ENCODE measurements at regions not wholly inside any gene's neighbourhood (a gene's known extent, or its start where the extent isn't known, plus 50 kb on each side); places are given as distances from the start of the nearest gene placed in this dataset.
A peak's percentile ranks its signal among the peaks of the same experiment; 100 is the strongest.

DNA sequence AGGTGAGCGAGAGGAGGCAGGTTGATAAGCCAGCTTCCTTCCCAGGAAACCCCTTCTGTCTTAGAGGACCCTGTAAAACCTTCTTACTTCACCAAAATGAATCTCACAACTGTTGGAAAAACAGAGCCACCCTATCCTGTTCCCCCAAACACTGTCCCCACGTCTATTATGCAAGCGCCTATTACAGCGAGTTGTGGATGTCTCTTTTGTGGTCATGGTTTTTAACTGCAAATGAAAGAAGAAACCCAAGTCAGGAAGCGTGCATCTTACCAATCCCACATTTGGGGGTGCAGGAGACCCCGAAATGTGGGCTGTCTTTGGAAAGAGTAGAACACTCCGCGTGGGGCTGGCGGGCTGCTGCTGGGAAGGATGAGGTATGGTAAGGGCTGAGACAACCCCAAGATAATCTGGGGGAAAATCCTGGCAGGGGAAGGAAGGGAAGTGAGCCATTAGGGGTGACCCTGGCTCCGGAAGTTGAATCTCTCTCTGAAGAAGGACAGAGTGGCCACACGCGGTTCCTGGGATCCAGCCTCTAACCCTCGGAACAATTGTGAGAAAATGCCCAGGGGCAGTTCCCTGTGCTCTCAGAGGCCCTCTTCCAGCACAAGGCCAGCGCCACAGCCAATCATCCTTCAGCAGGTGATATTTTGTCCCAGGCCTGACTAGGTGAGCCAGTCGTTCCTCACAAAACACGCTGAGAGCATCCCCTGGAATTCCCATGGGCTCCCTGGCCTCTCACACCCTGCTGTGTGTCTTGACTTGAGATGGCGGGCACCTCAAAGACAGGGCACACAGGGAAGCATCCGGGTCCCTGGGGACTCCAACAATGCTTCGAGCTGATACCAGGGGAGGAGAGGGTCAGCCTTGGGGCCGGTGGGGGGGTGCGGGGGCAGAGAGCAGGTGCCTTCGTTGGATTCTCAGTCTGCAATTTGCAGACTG is 168.5 kb upstream of the IRF2BP2 start:
- DNase-seq (ENCODE audit: low spot score): peak; percentile 16

- no peak for DNase-seq (ENCODE audit: low spot score)
Measured at GRCh38 chr1:234777856-234778220, 167.9 kb upstream of the IRF2BP2 start.

DNA sequence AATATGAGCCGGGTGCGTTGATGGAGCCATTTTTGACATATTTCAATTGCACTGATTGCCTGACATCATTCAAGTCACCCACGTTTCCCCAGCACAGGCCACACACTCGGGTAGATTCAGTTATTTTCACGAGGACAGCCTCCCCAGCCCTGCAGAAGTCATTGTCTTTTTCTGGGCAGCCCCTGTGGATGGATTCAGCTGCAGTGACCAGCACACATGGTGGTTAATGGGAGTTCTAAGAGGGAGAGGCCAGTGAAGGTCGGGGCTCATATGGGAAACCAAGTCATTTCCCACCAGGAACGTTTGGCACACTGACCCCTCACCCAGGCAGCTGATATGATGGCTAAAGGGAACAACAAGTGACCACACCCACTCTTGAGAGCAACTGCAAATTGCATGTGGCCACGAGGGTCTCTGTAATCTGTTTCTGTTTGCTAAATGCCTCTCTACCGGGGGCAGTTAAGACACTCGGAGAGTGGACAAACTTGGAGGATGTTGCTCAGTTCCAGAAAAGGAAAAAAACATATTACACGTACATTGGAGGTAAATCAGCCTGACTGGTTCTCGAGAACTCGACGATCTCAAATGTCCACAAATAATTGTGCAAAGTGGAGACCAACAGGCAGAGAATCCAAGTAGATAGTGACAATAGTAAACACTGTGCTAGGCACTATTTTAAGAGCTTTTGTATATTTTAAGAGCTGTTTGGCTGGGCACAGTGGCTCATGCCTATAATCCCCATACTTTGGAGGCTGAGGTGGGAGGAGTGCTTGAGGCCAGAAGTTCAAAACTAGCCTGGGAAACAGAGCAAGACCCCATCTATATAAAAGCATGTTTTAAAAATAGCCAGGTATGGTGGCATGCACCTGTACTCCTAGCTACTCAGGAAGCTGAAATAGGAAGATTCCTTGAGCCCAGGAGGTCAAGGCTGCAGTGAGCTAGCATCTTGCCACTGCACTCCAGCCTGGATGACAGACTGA is 167.2 kb upstream of the IRF2BP2 start:
- peak; percentile 24 for DNase-seq (ENCODE audit: low spot score)

DNA sequence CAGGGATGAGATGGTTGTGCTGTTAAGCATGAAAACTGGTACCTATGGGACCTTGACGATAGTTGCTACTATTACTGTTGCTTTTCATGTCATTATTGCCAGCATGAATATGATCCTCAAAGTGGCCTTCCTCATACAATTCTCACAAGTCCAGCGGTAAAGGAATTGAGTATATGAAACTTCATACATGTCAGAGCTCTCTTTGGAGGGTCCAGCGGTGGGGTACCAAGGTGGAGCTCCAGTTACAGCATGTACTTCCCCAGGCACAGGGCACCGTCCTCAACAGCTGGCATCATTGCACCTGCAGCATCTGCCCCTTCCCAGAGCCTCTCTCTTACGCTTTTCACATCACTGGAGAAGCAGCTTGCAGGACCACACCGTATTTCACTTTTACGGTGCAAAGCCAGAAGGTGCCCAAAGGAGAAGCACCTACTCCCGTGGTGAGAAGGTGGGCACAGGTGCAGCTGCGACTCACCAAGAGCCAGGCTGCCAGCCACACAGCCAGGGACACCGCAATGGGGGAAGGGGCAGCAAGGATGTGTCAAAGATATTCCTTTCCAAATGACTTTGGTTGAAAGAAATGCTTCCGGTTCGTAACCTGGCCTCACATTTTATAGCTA is 166.4 kb upstream of the IRF2BP2 start:
- peak; percentile 21 for DNase-seq (ENCODE audit: low spot score)

DNA sequence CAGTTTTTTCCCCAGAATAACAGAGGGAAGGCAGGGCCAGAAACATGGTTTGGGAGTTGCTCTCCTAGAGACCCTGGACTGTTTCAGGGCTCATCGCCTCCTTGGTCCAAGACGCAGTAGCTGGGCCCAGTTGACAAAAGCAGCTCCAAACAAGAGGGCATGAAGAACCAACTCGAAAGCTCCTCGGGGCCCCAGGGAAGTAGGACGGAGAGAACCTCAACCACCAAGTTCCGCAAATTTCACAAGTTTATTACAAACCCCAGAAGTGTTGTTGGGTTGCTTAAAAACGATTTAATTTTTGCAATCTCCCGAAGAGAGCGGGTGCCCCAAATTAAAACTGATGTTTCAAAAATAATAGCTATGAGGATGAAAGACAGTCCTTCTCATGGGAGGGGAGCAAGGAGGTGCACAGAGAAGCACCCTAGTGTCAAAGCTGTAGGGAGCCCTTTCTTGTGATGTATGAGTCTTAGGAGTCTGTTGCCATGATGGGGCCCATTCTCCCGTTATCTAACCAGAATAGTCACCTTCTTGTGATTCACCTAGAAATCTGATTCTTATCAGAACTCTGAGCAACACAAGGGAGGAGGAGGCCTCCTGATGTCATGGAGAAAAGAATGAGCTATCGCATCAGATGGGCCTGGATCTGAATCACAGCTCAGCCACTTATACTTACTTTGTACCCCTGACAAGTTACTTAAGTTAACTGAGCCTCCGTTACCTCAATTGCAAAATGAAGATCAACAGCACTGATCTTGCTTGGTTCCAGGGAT is 165.7 kb upstream of the IRF2BP2 start:
- no peak for DNase-seq (ENCODE audit: low spot score)

DNA sequence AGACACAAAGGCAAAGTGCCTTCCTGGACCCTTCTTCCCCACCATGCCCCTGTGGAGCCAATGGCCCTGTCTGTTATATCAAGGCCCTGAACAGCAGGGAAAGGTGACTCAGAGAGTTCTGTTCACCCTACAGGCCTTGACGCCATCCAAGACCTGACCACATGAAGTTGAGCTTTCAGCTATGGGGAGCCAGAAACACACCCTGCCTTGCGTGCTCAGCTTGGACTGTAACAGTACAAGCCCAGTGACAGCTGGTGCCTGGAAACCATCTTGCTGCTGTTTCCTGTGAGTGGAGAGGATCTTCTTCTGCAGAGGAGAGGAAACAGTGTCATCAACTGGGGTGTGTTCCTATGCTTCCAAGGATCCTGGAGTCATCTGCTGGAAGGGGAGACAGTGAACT is 165.0 kb upstream of the IRF2BP2 start:
- no peak for DNase-seq (ENCODE audit: low spot score)

- no peak for DNase-seq (ENCODE audit: low spot score)
Measured at GRCh38 chr1:234773936-234774677, 164.1 kb upstream of the IRF2BP2 start.

- peak; percentile 99 for DNase-seq (ENCODE audit: low spot score)
Measured at GRCh38 chr1:234772345-234773147, 162.6 kb upstream of the IRF2BP2 start.

- peak; percentile 29 for DNase-seq (ENCODE audit: low spot score)
Measured at GRCh38 chr1:234771642-234772344, 161.8 kb upstream of the IRF2BP2 start.

- DNase-seq (ENCODE audit: low spot score): no peak
Measured at GRCh38 chr1:234770924-234771540, 161.1 kb upstream of the IRF2BP2 start.

GRCh38 chr1:234769986-234770795 is 160.2 kb upstream of the IRF2BP2 start:
- DNase-seq (ENCODE audit: low spot score): no peak

DNA sequence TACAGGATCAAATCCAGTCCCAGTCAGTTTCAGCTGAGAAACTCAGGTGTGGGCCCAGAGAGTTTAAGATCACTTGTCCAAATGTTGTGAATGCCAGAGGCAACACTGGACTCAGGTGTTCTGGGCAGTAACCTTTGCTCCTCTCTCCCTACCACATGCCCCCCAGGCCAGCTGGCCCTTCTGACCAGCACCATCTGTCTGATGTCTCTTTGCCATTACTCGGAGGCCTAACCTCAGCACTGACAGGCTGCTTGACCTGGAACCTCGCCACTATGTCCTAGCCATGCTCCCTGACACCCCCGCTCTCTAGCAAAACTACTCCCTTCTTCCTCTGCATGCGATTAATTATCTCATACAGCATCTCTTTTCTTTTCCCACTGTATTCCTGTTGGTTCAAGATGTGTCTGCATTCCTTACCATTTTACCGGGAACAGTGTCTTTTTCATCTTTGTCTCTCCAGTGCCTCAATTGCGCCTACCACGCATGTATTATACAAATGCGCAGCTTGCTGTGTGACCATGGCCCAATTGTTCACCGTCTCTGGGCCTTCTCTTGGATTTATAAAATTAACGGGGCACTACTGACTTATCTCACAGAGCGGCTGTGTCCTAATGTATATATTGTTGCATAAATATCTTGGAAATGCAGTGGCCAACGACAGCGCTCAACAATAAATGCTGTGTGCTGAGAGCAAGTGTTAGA is 159.5 kb upstream of the IRF2BP2 start:
- no peak for DNase-seq (ENCODE audit: low spot score)

DNA sequence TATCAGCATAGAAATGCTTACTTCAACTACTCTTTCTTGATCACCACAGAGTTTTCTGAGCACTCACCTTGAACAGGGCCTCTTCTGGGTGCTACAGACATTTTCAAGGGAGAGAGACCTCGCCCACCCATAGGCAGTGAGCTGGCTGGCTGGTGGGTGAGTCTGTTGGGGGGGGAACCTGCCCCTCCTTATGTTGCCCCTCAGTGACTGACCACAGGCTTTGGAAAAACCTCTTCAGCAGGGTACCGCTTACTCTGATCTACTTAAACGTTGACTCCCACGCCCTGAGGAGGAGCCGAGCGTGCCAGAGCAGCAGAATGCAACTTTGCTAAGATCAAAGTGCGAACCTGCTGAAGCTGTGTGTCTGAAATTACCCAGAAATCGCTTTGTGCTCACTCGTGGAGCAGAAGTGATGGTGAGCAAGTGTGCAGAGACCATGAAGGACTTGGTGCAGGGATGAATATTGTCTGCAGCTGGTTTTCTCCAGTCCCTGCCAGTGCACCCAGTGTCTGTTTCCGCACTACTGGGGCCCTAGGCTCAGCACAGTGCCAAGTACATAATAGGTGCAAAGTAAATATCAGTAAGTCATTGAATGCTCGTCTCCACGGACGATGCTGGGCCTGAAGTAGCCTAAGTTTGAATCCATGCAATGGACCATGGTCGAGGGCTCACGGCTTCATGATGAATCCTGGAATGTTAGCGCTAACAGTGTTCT is 158.7 kb upstream of the IRF2BP2 start:
- DNase-seq (ENCODE audit: low spot score): no peak

DNA sequence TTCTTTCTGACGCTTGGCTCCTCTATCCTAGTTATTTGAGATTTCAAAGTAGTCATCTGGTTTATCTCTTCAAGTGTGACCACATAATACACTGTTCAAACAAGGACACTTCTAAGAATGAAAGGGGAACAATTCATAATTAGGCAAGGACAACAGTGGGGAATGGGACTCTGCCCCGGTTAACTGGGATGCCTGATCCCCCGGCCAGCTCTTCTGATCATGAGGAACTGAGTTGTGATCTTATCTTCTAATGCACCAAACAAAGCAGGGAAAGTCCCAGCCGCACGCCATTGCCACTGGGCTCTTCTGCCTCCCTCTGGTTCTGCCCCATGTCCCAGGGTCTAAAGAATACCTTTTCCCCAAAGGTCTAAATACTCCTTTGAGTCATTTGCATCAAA is 158.2 kb upstream of the IRF2BP2 start:
- DNase-seq (ENCODE audit: low spot score): no peak

- no peak for DNase-seq (ENCODE audit: low spot score)
Measured at GRCh38 chr1:234765672-234766071, 155.7 kb upstream of the IRF2BP2 start.

- no peak for DNase-seq (ENCODE audit: low spot score)
Measured at GRCh38 chr1:234765181-234765580, 155.2 kb upstream of the IRF2BP2 start.

Measured in H4 (cell line).